CD14-positive monocyte (primary cell): ENCODE measurements at regions not wholly inside any gene's neighbourhood (a gene's known extent, or its start where the extent isn't known, plus 50 kb on each side); places are given as distances from the start of the nearest gene placed in this dataset.

Source experiments
- DNase-seq, 3 donors: peaks; one replicate each; pipeline ENCODE4 v3.0.0-alpha.2; 2011 to 2022
- H2AFZ ChIP-seq: 2 replicates; pipeline ENCODE4 v1.6.0; 2012; ENCODE audit warnings: mild to moderate bottlenecking, low read depth, low read length, inconsistent platforms; ENCODE audit not compliant: insufficient read depth, poor library complexity, severe bottlenecking
- H3K27ac ChIP-seq, 2 donors: 1 replicate in 1 of 2; 2 replicates in 1 of 2; pipeline ENCODE4 v1.5.1; 2012 to 2013; ENCODE audit warnings: low read length in 2 of 2, control low read depth in 1 of 2, inconsistent platforms in 1 of 2, low read depth in 1 of 2, mild to moderate bottlenecking in 1 of 2
- H3K27me3 ChIP-seq, 2 donors: one replicate each; pipeline versions ENCODE4 v1.6.0 to v1.6.1; 2011 to 2013; ENCODE audit warnings: low read length in 2 of 2; ENCODE audit not compliant: control insufficient read depth in 2 of 2, insufficient read depth in 2 of 2
- H3K36me3 ChIP-seq, 2 donors: replicated peaks in 1 of 2; 1 replicate in 1 of 2; 2 replicates in 1 of 2; pipeline versions ENCODE4 v1.5.1 to v1.6.1; 2012 to 2013; ENCODE audit warnings: low read length in 2 of 2, control low read depth in 1 of 2, inconsistent platforms in 1 of 2, mild to moderate bottlenecking in 1 of 2; ENCODE audit not compliant: insufficient read depth in 2 of 2, control insufficient read depth in 1 of 2
- H3K4me1 ChIP-seq, 2 donors: 1 replicate in 1 of 2; 2 replicates in 1 of 2; pipeline versions ENCODE4 v1.5.1 to v1.6.1; 2012 to 2013; ENCODE audit warnings: low read length in 2 of 2, control low read depth in 1 of 2, inconsistent platforms in 1 of 2, mild to moderate bottlenecking in 1 of 2, moderate library complexity in 1 of 2; ENCODE audit not compliant: insufficient read depth in 2 of 2, control insufficient read depth in 1 of 2
- H3K4me2 ChIP-seq: replicated peaks from 2 replicates; pipeline ENCODE3; 2012; ENCODE audit warnings: low read length, moderate library complexity, mild to moderate bottlenecking; ENCODE audit not compliant: poor library complexity, severe bottlenecking; ENCODE audit errors: extremely low read depth
- H3K4me3 ChIP-seq, 3 experiments: fragments of 200-600 bp in 1 of 3; sonication (generic) in 1 of 3; replicated peaks in 1 of 3; 1 replicate in 2 of 3; 2 replicates in 1 of 3; pipeline ENCODE4 v1.5.1; 2011 to 2013; ENCODE audit warnings: low read length in 3 of 3, mild to moderate bottlenecking in 3 of 3, control low read depth in 2 of 3, low read depth in 2 of 3, inconsistent platforms in 1 of 3, moderate library complexity in 1 of 3
- H3K79me2 ChIP-seq: 2 replicates; pipeline ENCODE4 v1.6.0; 2012; ENCODE audit warnings: mild to moderate bottlenecking, control low read depth, inconsistent platforms, low read length, moderate library complexity; ENCODE audit not compliant: insufficient read depth
- H3K9ac ChIP-seq: 2 replicates; pipeline ENCODE4 v1.6.0; 2017; ENCODE audit warnings: low read length, mild to moderate bottlenecking; ENCODE audit not compliant: insufficient read depth, poor library complexity, severe bottlenecking
- H3K9me3 ChIP-seq, 2 donors: replicated peaks in 1 of 2; 1 replicate in 1 of 2; 2 replicates in 1 of 2; pipeline versions ENCODE4 v1.5.1 to v1.6.1; 2012 to 2013; ENCODE audit warnings: low read length in 2 of 2, control low read depth in 1 of 2; ENCODE audit not compliant: control insufficient read depth in 1 of 2, insufficient read depth in 1 of 2
- H4K20me1 ChIP-seq: 2 replicates; pipeline ENCODE4 v1.6.0; 2012; ENCODE audit warnings: mild to moderate bottlenecking, low read length, control low read depth, moderate library complexity; ENCODE audit not compliant: insufficient read depth
- H3K27ac Mint-ChIP-seq, 7 donors: one replicate each; pipeline ENCODE4 v1.8.0; 2020; ENCODE audit warnings: mild to moderate bottlenecking in 7 of 7, mixed read lengths in 7 of 7, moderate library complexity in 6 of 7, inconsistent platforms in 2 of 7
- H3K27me3 Mint-ChIP-seq, 3 donors: one replicate each; pipeline ENCODE4 v1.8.0; 2021 to 2022; ENCODE audit warnings: low read depth in 3 of 3, mild to moderate bottlenecking in 3 of 3, mixed read lengths in 3 of 3, moderate library complexity in 3 of 3, inconsistent platforms in 1 of 3
- H3K36me3 Mint-ChIP-seq, 2 donors: one replicate each; pipeline ENCODE4 v1.8.0; 2020; ENCODE audit warnings: mixed read lengths in 2 of 2, inconsistent platforms in 1 of 2, mild to moderate bottlenecking in 1 of 2
- H3K4me1 Mint-ChIP-seq: one replicate; pipeline ENCODE4 v1.8.0; 2020; ENCODE audit warnings: mild to moderate bottlenecking, mixed read lengths
- H3K4me3 Mint-ChIP-seq, 2 donors: one replicate each; pipeline ENCODE4 v1.8.0; 2020; ENCODE audit warnings: mild to moderate bottlenecking in 2 of 2, mixed read lengths in 2 of 2, moderate library complexity in 1 of 2
- H3K9me3 Mint-ChIP-seq, 7 donors: one replicate each; pipeline ENCODE4 v1.8.0; 2020 to 2022; ENCODE audit warnings: mixed read lengths in 7 of 7, mild to moderate bottlenecking in 6 of 7, moderate library complexity in 6 of 7, inconsistent platforms in 2 of 7
- CTCF ChIP-seq: fragments of 200-600 bp; IDR thresholded peaks from one replicate; pipeline ENCODE4 v1.8.0; 2022; ENCODE audit warnings: antibody characterized with exemption, mild to moderate bottlenecking
- WGBS: methylation state at CpG from one replicate; pipeline ENCODE4 v1.1.5; 2013; ENCODE audit warnings: missing lambda C conversion rate; ENCODE audit not compliant: insufficient coverage; 5-methylcytosine and 5-hydroxymethylcytosine counted together
- intact Hi-C, 2 donors: fragments of 100-400 bp; cut with micrococcal nuclease; formaldehyde crosslinking; loops; one replicate each; pipeline versions ENCODE4 v1.15.0 to v1.15.1; 2023

GRCh38 chr5:74035521-74035937 is 409.5 kb downstream of the ARHGEF28 start:
- Histone ChIP-seq H2AFZ (no peak overlapping the region), H3K27me3 (peaks cover 0 to 2% of the 10 kb centered on the region in 2 donors), H3K9me3 (no peaks in the 10 kb centered on the region), H3K4me2 (peak overlapping the region; percentile 26), H3K27ac (no peak overlapping the region), H3K4me1 (peaks cover 4 to 5% of the 10 kb centered on the region in 2 donors), H3K4me3 (no peak overlapping the region), H4K20me1 (no peaks in the 10 kb centered on the region), H3K9ac (no peak overlapping the region), H3K79me2 (no peaks in the 10 kb centered on the region), H3K36me3 (no peaks in the 10 kb centered on the region)
- Mint-ChIP-seq H3K4me1 (peaks cover 9% of the 10 kb centered on the region), H3K27me3 (peaks cover 0 to 5% (median 3%) of the 10 kb centered on the region in 3 donors), H3K36me3 (no peaks in the 10 kb centered on the region), H3K9me3 (no peaks in the 10 kb centered on the region), H3K27ac (peak overlapping the region in 2 of 7 donors; percentile 61 to 77), H3K4me3 (peak overlapping the region in 1 of 2 donors; percentile 68)
- peak; percentile 30 to 44 (median 39) for DNase-seq
- intact Hi-C loops = no loop called here
- TF ChIP-seq CTCF = peak; percentile 51
- WGBS = 35% methylated on average over 6 of the region's 6 CpGs

GRCh38 chr5:74034733-74035132 is 408.7 kb downstream of the ARHGEF28 start:
- Histone ChIP-seq H3K36me3 (no peaks in the 10 kb centered on the region), H3K27me3 (peaks cover 0 to 2% of the 10 kb centered on the region in 2 donors), H3K4me2 (no peak overlapping the region), H2AFZ (no peak overlapping the region), H3K79me2 (no peaks in the 10 kb centered on the region), H4K20me1 (no peaks in the 10 kb centered on the region), H3K9ac (no peak overlapping the region), H3K4me3 (no peak overlapping the region), H3K9me3 (no peaks in the 10 kb centered on the region), H3K27ac (no peak overlapping the region), H3K4me1 (peaks cover 4 to 5% of the 10 kb centered on the region in 2 donors)
- H3K4me3 Mint-ChIP-seq = no peak overlapping the region
- no peaks in the 10 kb centered on the region for H3K36me3 Mint-ChIP-seq
- 100% methylated on average over 1 of the region's 11 CpGs for WGBS
- peaks cover 9% of the 10 kb centered on the region for H3K4me1 Mint-ChIP-seq
- H3K9me3 Mint-ChIP-seq = no peaks in the 10 kb centered on the region
- no peak overlapping the region for H3K27ac Mint-ChIP-seq
- TF ChIP-seq CTCF = no peak
- no peak for DNase-seq
- peaks cover 0 to 5% (median 3%) of the 10 kb centered on the region in 3 donors for H3K27me3 Mint-ChIP-seq
- intact Hi-C loops = no loop called here
